ENCODE measurements at regions not wholly inside any gene's neighbourhood (a gene's known extent, or its start where the extent isn't known, plus 50 kb on each side); places are given as distances from the start of the nearest gene placed in this dataset.

DNA sequence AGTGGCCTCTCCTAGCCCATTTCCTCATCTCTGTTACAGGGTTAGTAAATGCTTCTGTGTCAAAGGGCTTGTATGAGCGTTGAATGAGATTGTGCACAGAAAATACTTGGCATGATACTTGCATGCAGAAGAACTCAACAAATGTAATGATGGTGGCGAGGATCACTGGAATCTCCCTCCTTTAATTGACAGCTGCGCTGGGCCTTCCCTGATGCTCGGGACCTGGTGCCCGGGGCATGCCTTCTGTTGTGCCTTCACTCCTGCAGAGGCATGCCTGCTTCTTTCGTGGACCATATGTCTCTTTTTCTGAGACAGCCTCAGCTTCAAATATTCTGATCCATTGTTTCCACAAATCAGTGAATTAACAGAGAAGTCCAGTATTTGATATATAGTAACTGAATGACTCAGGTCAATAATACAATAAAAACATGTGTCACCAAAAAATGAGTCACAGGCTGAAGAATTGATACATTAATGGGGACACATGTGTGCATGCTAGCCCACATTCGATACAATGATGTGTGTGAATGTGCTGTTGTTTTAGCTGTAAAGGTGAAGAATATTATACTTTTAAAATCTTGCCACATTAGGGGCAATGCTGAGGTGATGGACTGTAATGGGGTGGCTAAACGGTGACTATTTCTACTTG is 243.3 kb upstream of the TBL1XR1 start:
- no peak for DNase-seq
- peaks cover 19% of the 10 kb centered on the region; the same call in 1 of the 2 replicates for H3K4me1 ChIP-seq
- no peaks in the 10 kb centered on the region; the same call in 1 of the 2 replicates for H3K36me3 ChIP-seq
- H3K27me3 ChIP-seq: no peaks in the 10 kb centered on the region
- H3K4me3 ChIP-seq (ENCODE audit: low read depth, low read length): no peak overlapping the region
- TF ChIP-seq, protein P1, sequence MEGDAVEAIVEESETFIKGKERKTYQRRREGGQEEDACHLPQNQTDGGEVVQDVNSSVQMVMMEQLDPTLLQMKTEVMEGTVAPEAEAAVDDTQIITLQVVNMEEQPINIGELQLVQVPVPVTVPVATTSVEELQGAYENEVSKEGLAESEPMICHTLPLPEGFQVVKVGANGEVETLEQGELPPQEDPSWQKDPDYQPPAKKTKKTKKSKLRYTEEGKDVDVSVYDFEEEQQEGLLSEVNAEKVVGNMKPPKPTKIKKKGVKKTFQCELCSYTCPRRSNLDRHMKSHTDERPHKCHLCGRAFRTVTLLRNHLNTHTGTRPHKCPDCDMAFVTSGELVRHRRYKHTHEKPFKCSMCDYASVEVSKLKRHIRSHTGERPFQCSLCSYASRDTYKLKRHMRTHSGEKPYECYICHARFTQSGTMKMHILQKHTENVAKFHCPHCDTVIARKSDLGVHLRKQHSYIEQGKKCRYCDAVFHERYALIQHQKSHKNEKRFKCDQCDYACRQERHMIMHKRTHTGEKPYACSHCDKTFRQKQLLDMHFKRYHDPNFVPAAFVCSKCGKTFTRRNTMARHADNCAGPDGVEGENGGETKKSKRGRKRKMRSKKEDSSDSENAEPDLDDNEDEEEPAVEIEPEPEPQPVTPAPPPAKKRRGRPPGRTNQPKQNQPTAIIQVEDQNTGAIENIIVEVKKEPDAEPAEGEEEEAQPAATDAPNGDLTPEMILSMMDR (IDR thresholded peaks at IDR 0.05; ENCODE audit: low read depth, low read length): no peak
- no peaks in the 10 kb centered on the region for H3K9me3 ChIP-seq

DNA sequence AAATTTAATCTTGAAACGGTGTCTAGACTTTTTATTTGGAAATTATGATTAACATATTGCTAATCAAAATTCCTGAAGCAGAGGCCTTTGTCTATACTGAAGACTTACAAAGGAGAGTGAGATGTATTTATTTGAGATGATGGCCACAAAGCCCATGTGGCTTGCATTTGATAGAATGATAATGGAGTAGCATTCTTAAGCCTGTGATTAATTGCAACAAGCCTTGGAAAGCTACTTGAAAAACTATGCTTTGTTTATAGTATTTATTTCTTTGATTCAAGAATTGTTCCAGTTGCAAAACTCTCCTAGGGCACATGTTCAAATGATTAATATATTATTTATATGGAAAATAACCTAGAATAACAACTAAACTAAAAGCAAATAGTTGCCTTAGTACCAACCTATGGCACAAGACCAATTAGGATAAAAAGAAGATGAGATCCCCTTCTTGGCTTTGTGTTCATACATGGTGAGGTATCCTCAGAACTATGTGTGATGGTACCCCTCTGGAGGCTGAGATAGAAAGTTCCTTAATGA is 244.1 kb upstream of the TBL1XR1 start:
- no peak for DNase-seq
- TF ChIP-seq, protein P1 (IDR thresholded peaks at IDR 0.05; ENCODE audit: low read depth, low read length): no peak
- Histone ChIP-seq H3K27me3 (no peaks in the 10 kb centered on the region), H3K36me3 (no peaks in the 10 kb centered on the region; the same call in 1 of the 2 replicates), H3K4me3 (ENCODE audit: low read depth, low read length) (no peak overlapping the region), H3K9me3 (no peaks in the 10 kb centered on the region), H3K4me1 (peaks cover 19% of the 10 kb centered on the region; the same call in 1 of the 2 replicates)

DNA sequence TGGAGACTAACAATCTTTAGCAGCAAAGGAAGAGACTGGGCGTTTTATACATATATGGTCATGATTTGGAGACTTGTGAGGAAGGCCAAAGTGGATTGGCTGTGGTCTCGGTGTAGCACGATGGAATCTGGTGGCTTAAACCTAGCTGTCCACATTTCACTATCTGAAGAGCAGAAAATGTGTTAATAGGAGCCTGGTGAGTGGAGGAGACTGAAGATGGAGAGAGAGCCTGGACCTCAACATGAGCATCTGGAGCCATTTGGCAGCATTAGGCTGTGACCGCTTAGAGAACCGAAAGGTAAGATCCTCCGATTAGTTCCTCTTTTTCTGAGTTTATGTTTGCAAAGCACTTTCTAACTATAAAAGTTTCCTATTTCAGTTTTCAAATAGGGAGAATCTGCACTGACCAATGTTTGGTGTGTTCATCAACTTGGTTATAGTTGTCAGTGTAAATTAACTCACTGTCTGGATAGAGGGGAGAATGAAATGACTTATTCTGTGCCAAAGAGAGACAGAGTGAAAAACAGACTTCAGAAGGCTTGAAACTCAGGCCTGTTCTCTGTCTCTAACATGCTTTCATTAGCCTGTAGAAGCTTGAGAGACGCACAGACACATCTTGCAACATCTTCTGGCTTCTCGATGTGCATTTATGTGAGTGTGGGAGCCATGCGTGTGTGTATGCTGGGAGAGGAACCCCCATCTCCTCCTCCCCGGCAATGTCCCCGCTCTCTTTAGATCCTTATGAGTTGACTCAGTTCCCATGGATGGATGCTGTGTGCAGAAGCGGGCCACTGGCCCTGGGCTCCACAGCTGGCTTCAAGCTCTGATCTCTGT is 244.7 kb upstream of the TBL1XR1 start:
- TF ChIP-seq, protein P1 (IDR thresholded peaks at IDR 0.05; ENCODE audit: low read depth, low read length): no peak
- no peak overlapping the region for H3K4me3 ChIP-seq (ENCODE audit: low read depth, low read length)
- peaks cover 19% of the 10 kb centered on the region; the same call in 1 of the 2 replicates for H3K4me1 ChIP-seq
- no peak for DNase-seq
- H3K27me3 ChIP-seq: no peaks in the 10 kb centered on the region
- no peaks in the 10 kb centered on the region; the same call in 1 of the 2 replicates for H3K36me3 ChIP-seq
- no peaks in the 10 kb centered on the region for H3K9me3 ChIP-seq

DNA sequence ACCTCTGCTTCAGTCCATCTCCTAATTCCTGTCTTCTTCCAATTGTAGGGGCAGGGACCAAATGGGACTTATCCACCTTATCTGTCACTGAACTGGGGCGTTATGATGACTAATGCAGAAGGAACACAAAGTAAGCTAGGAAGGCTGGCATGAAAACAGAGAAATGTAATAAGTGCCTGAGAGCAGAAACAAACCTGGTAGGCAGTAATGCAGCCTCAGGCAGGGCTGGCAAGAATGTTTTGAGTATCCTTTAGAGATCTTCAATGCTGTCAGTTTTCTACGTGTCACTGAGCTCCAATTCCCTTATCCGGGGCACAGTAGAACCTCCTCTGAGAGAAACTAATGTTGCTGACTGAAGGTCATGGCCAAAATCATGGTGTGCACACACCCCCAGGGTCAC is 246.2 kb upstream of the TBL1XR1 start:
- peak; percentile 37 for DNase-seq

DNA sequence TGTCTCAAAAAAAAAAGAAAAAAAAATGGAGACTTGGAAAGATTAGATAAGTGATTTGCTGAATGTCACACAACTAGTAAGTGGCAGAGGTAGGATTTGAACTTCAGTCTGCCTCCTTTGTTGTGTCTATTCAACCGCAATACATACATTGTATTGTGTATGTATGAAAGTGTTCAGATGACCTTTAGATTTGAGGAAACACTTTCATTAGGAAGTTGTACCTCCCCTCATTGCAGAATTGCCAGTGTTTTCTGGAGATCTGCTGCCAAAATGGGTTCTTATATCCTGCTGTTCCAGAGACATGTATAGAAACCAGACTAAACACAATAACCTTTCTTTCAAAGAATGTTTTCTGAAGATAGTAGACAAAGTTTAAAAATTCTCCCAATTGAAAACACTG is 247.4 kb upstream of the TBL1XR1 start:
- Histone ChIP-seq H3K4me3 (ENCODE audit: low read depth, low read length) (no peak overlapping the region), H3K27me3 (no peaks in the 10 kb centered on the region), H3K9me3 (no peaks in the 10 kb centered on the region), H3K4me1 (peaks cover 2% of the 10 kb centered on the region; the same call in 1 of the 2 replicates), H3K36me3 (no peaks in the 10 kb centered on the region; the same call in 1 of the 2 replicates)
- TF ChIP-seq, protein P1 (IDR thresholded peaks at IDR 0.05; ENCODE audit: low read depth, low read length): no peak
- no peak for DNase-seq

More for the DNA sequence above, 246.2 kb upstream of the TBL1XR1 start:
- Histone ChIP-seq H3K4me1 (peaks cover 10% of the 10 kb centered on the region; the same call in 1 of the 2 replicates), H3K27me3 (no peaks in the 10 kb centered on the region), H3K36me3 (no peaks in the 10 kb centered on the region; the same call in 1 of the 2 replicates), H3K4me3 (ENCODE audit: low read depth, low read length) (no peak overlapping the region), H3K9me3 (no peaks in the 10 kb centered on the region)
- TF ChIP-seq, protein P1 (IDR thresholded peaks at IDR 0.05; ENCODE audit: low read depth, low read length): no peak

Data from BE2C (cell line).